ENCODE measurements at regions not wholly inside any gene's neighbourhood (a gene's known extent, or its start where the extent isn't known, plus 50 kb on each side); places are given as distances from the start of the nearest gene placed in this dataset.
"Not testable (repeated sequence)": the region's sequence is repeated elsewhere in the genome, so short reads cannot be mapped to it uniquely, and the experiment has no call there.

- TF ChIP-seq CTCF (IDR thresholded peaks at IDR 0.05; ENCODE audit: control insufficient read depth, extremely low read depth, insufficient read depth) = no peak
- no peak for DNase-seq (ENCODE audit: low read depth)
These were observed 249.1 kb upstream of the TEKT4 start for GRCh38 chr2:94622113-94622618.

GRCh38 chr2:94628953-94629352 is 242.3 kb upstream of the TEKT4 start:
- not testable (repeated sequence) for DNase-seq (ENCODE audit: low read depth); H3K4me3 ChIP-seq (ENCODE audit: low read depth, low read length)

More at GRCh38 chr2:94622113-94622618, 249.1 kb upstream of the TEKT4 start:
- H3K4me3 ChIP-seq (ENCODE audit: low read depth, low read length) = no peak overlapping the region

- not testable (repeated sequence) for DNase-seq (ENCODE audit: low read depth); H3K4me3 ChIP-seq (ENCODE audit: low read depth, low read length)
These were observed 229.8 kb upstream of the TEKT4 start for GRCh38 chr2:94641397-94641796.

- DNase-seq (ENCODE audit: low read depth); H3K4me3 ChIP-seq (ENCODE audit: low read depth, low read length): not testable (repeated sequence)
These were observed 219.1 kb upstream of the TEKT4 start for GRCh38 chr2:94652131-94652530.

- H3K4me3 ChIP-seq (ENCODE audit: low read depth, low read length); DNase-seq (ENCODE audit: low read depth): not testable (repeated sequence)
These were observed 201.4 kb upstream of the TEKT4 start for GRCh38 chr2:94669858-94670257.

- DNase-seq (ENCODE audit: low read depth); H3K4me3 ChIP-seq (ENCODE audit: low read depth, low read length): not testable (repeated sequence)
These were observed 177.0 kb upstream of the TEKT4 start for GRCh38 chr2:94694236-94694635.

- not testable (repeated sequence) for H3K4me3 ChIP-seq (ENCODE audit: low read depth, low read length); DNase-seq (ENCODE audit: low read depth)
These were observed 162.2 kb upstream of the TEKT4 start for GRCh38 chr2:94708982-94709381.

- no peak for TF ChIP-seq CTCF (IDR thresholded peaks at IDR 0.05; ENCODE audit: control insufficient read depth, extremely low read depth, insufficient read depth)
- no peak for DNase-seq (ENCODE audit: low read depth)
- H3K4me3 ChIP-seq (ENCODE audit: low read depth, low read length) = no peak overlapping the region
These were observed 145.7 kb upstream of the TEKT4 start for GRCh38 chr2:94725543-94725942.

- DNase-seq (ENCODE audit: low read depth) = not testable (repeated sequence)
These were observed 135.7 kb upstream of the TEKT4 start for GRCh38 chr2:94735536-94735935.

GRCh38 chr2:94737145-94737544 is 134.1 kb upstream of the TEKT4 start:
- DNase-seq (ENCODE audit: low read depth) = peak; percentile 10
- not testable (repeated sequence) for H3K4me3 ChIP-seq (ENCODE audit: low read depth, low read length)

More at GRCh38 chr2:94735536-94735935, 135.7 kb upstream of the TEKT4 start:
- not testable (repeated sequence) for H3K4me3 ChIP-seq (ENCODE audit: low read depth, low read length)

GRCh38 chr2:94737736-94738342 is 133.4 kb upstream of the TEKT4 start:
- not testable (repeated sequence) for H3K4me3 ChIP-seq (ENCODE audit: low read depth, low read length); DNase-seq (ENCODE audit: low read depth)

GRCh38 chr2:94753466-94753998 is 117.7 kb upstream of the TEKT4 start:
- DNase-seq (ENCODE audit: low read depth) = no peak
- no peak overlapping the region for H3K4me3 ChIP-seq (ENCODE audit: low read depth, low read length)
- no peak for TF ChIP-seq CTCF (IDR thresholded peaks at IDR 0.05; ENCODE audit: control insufficient read depth, extremely low read depth, insufficient read depth)
